ENCODE measurements at regions not wholly inside any gene's neighbourhood (a gene's known extent, or its start where the extent isn't known, plus 50 kb on each side); places are given as distances from the start of the nearest gene placed in this dataset.
"Not testable (repeated sequence)": the region's sequence is repeated elsewhere in the genome, so short reads cannot be mapped to it uniquely, and the experiment has no call there.

GRCh38 chr2:39845460-39846146, 66.5 kb upstream of the THUMPD2 start:
- CTCF ChIA-PET, result interaction anchor here (0.6 kb wide), 1 partner anchor 1889 kb away, joined by 3 read pairs; no protein-coding TSS in a partner anchor
- POLR2A ChIA-PET, result no interaction called here
- no peak for TF ChIP-seq ELF4 (IDR thresholded peaks at IDR 0.05)
- no peak for TF ChIP-seq L3MBTL2 (conservative IDR thresholded peaks at IDR 0.05)
- no peak for TF ChIP-seq SP1 (IDR thresholded peaks at IDR 0.05)
- TF ChIP-seq FOXK2 (IDR thresholded peaks at IDR 0.05), result no peak
- no peak for TF ChIP-seq FOXA1 (IDR thresholded peaks at IDR 0.05)
- TF ChIP-seq BHLHE40 (IDR thresholded peaks at IDR 0.05; ENCODE audit: borderline replicate concordance), result no peak
- TF ChIP-seq HDGF (IDR thresholded peaks at IDR 0.05; ENCODE audit: borderline replicate concordance), result no peak
- no peak for TF ChIP-seq LEF1 (IDR thresholded peaks at IDR 0.05; ENCODE audit: borderline replicate concordance)
- no peak for TF ChIP-seq CTBP1 (IDR thresholded peaks at IDR 0.05; ENCODE audit: borderline replicate concordance)
- DNase-seq (ENCODE audit: extremely low spot score), result no peak

DNA sequence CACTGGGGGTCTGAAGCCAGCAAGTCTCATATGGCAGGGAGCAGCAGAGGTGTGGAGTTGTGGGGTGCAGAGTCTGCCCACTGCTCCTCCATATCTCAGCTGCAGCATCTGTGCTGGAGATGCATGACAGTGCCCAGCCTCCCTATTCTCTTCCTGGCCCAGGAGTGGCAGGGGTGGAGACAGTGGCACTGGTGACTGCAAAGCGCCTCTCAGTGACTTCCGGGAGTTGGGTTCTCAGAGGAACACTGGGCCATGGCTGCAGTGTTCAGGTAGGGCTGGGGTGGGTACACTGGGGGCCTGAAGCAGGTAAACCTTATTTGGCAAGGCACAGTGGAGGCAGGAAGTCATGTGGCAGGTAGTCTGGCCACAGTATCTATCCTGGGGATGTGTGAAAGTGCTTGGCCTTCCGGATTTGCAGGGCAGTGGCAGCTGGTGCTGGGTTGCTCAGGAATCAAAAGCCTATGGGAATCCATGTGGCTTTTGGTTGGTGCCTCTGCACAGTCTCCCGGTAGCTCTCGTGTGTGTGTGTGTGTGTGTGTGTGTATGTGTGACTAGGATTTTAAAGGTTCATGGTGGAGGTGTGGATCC, 60.3 kb upstream of the THUMPD2 start:
- POLR2A ChIA-PET, result no interaction called here
- TF ChIP-seq FOXK2 (IDR thresholded peaks at IDR 0.05) (no peak), BHLHE40 (IDR thresholded peaks at IDR 0.05; ENCODE audit: borderline replicate concordance) (no peak), NFRKB (IDR thresholded peaks at IDR 0.05) (no peak), PKNOX1 (IDR thresholded peaks at IDR 0.05) (no peak)
- no peak for DNase-seq (ENCODE audit: extremely low spot score)
- CTCF ChIA-PET, result no interaction called here

- no peak for DNase-seq (ENCODE audit: extremely low spot score)
- TF ChIP-seq NFRKB (IDR thresholded peaks at IDR 0.05) (no peak), FOXK2 (IDR thresholded peaks at IDR 0.05) (no peak), L3MBTL2 (conservative IDR thresholded peaks at IDR 0.05) (no peak)
- POLR2A ChIA-PET, result no interaction called here
- CTCF ChIA-PET, result interaction anchor here (1.6 kb wide), 1 partner anchor 13 kb away, joined by 11 read pairs; no protein-coding TSS in a partner anchor
Observed at GRCh38 chr2:39838589-39838988, 59.5 kb upstream of the THUMPD2 start.

GRCh38 chr2:39837856-39838453, 58.9 kb upstream of the THUMPD2 start:
- peak; percentile 63 for DNase-seq (ENCODE audit: extremely low spot score)
- no peak for TF ChIP-seq FOXA1 (IDR thresholded peaks at IDR 0.05)
- no peak for TF ChIP-seq ELF4 (IDR thresholded peaks at IDR 0.05)
- TF ChIP-seq SP1 (IDR thresholded peaks at IDR 0.05), result no peak
- TF ChIP-seq HDGF (IDR thresholded peaks at IDR 0.05; ENCODE audit: borderline replicate concordance), result no peak
- TF ChIP-seq FOXK2 (IDR thresholded peaks at IDR 0.05), result no peak
- no peak for TF ChIP-seq L3MBTL2 (conservative IDR thresholded peaks at IDR 0.05)
- no peak for TF ChIP-seq ZNF384 (IDR thresholded peaks at IDR 0.05)
- POLR2A ChIA-PET, result no interaction called here
- CTCF ChIA-PET, result interaction anchor here (0.6 to 1.6 kb wide), 4 partner anchors 9 to 1037 kb away, joined by 3 to 11 read pairs (median 4); no protein-coding TSS in a partner anchor

GRCh38 chr2:39836638-39837037, 57.6 kb upstream of the THUMPD2 start:
- ChIA-PET CTCF (no interaction called here), POLR2A (no interaction called here)
- DNase-seq (ENCODE audit: extremely low spot score), result no peak
- TF ChIP-seq SP1 (IDR thresholded peaks at IDR 0.05) (no peak), SUZ12 (IDR thresholded peaks at IDR 0.05) (no peak), TARDBP (IDR thresholded peaks at IDR 0.05) (no peak), BHLHE40 (IDR thresholded peaks at IDR 0.05; ENCODE audit: borderline replicate concordance) (no peak), FOXK2 (IDR thresholded peaks at IDR 0.05) (no peak), FOXM1 (IDR thresholded peaks at IDR 0.05; ENCODE audit: borderline replicate concordance) (no peak), L3MBTL2 (conservative IDR thresholded peaks at IDR 0.05) (no peak), FOXA1 (IDR thresholded peaks at IDR 0.05) (no peak), CTBP1 (IDR thresholded peaks at IDR 0.05; ENCODE audit: borderline replicate concordance) (no peak), PKNOX1 (IDR thresholded peaks at IDR 0.05) (no peak), NFRKB (IDR thresholded peaks at IDR 0.05) (no peak), HDGF (IDR thresholded peaks at IDR 0.05; ENCODE audit: borderline replicate concordance) (no peak)

- ChIA-PET POLR2A (no interaction called here), CTCF (no interaction called here)
- DNase-seq (ENCODE audit: extremely low spot score), result no peak
- no peak for TF ChIP-seq BHLHE40 (IDR thresholded peaks at IDR 0.05; ENCODE audit: borderline replicate concordance)
Observed at GRCh38 chr2:39834426-39834825, 55.4 kb upstream of the THUMPD2 start.

GRCh38 chr2:39830610-39831009, 51.6 kb upstream of the THUMPD2 start:
- POLR2A ChIA-PET; DNase-seq (ENCODE audit: extremely low spot score); CTCF ChIA-PET: not testable (repeated sequence)
